ENCODE measurements at regions not wholly inside any gene's neighbourhood (a gene's known extent, or its start where the extent isn't known, plus 50 kb on each side); places are given as distances from the start of the nearest gene placed in this dataset.

GRCh38 chr9:38195737-38196161 is 126.7 kb upstream of the SHB start:
- no peak for TF ChIP-seq CTCF (IDR thresholded peaks at IDR 0.05)
- no peak for TF ChIP-seq POLR2A (IDR thresholded peaks at IDR 0.05)

Data from right lobe of liver (tissue), 4 donors.